Ovary (tissue), 7 donors: ENCODE measurements at regions not wholly inside any gene's neighbourhood (a gene's known extent, or its start where the extent isn't known, plus 50 kb on each side); places are given as distances from the start of the nearest gene placed in this dataset.

Source experiments
- DNase-seq, 5 donors: peaks; one replicate each; pipeline ENCODE4 v3.0.0-alpha.2; 2019 to 2020
- H3K27ac ChIP-seq, 2 donors: fragments of 200-600 bp; one replicate each; pipeline versions ENCODE4 v1.5.1 to v1.8.0; 2019 to 2022
- H3K27me3 ChIP-seq: fragments of 200-600 bp; one replicate; pipeline ENCODE4 v1.8.0; 2022
- H3K36me3 ChIP-seq: fragments of 200-600 bp; sonication (generic); one replicate; pipeline ENCODE4 v1.5.1; 2019
- H3K4me1 ChIP-seq: one replicate; pipeline ENCODE4 v1.8.1; 2013; ENCODE audit warnings: mild to moderate bottlenecking, moderate library complexity; ENCODE audit not compliant: insufficient read depth
- H3K4me3 ChIP-seq: fragments of 200-600 bp; sonication (generic); one replicate; pipeline ENCODE4 v1.5.1; 2017
- H3K9me3 ChIP-seq, 2 donors: fragments of 200-600 bp in 1 of 2; sonication (generic) in 1 of 2; one replicate each; pipeline versions ENCODE4 v1.5.1 to v1.8.1; 2013 to 2019; ENCODE audit warnings: mild to moderate bottlenecking in 1 of 2, moderate library complexity in 1 of 2
- EP300 ChIP-seq: sonication (generic); formaldehyde crosslinking; IDR thresholded peaks from one replicate; pipeline ENCODE4 v1.6.1; 2017; ENCODE audit warnings: antibody characterized with exemption
- POLR2A ChIP-seq: fragments of 450-650 bp; IDR thresholded peaks from one replicate; pipeline ENCODE4 v1.6.1; 2017; ENCODE audit warnings: antibody characterized with exemption, mild to moderate bottlenecking, moderate library complexity
- WGBS, 3 donors: extraction: QIAGEN DNeasy Blood & Tissue Kit in 1 of 3; methylation state at CpG; one replicate each; pipeline versions ENCODE4 v1.1.5 to v1.1.7; 2013 to 2017; 5-methylcytosine and 5-hydroxymethylcytosine counted together
- intact Hi-C, 4 donors: fragments of 100-400 bp; cut with DNase I; formaldehyde crosslinking; loops; one replicate each; pipeline versions ENCODE4 v1.11.0 to v1.15.1; 2022 to 2023
- TF ChIP-seq, protein P1 (sequence below), 3 donors: fragments of 450-650 bp in 2 of 3; fragments of 200-600 bp in 1 of 3; IDR thresholded peaks; one replicate each; pipeline versions ENCODE4 v1.5.1 to v1.8.0; 2016 to 2022; ENCODE audit warnings: antibody characterized with exemption in 3 of 3, mild to moderate bottlenecking in 1 of 3
- donor health status: DM: no; HTN: no; CAD: no; lungs with moderate emphysema.
- donor health status: DM: no; HTN: no; CAD: no.
- donor health status: Bipolar disorder and iron deficiency.
- donor health status: DM: no; HTN: no; CAD: no.
- donor health status: DM: yes; HTN: yes; CAD: no.

DNA sequence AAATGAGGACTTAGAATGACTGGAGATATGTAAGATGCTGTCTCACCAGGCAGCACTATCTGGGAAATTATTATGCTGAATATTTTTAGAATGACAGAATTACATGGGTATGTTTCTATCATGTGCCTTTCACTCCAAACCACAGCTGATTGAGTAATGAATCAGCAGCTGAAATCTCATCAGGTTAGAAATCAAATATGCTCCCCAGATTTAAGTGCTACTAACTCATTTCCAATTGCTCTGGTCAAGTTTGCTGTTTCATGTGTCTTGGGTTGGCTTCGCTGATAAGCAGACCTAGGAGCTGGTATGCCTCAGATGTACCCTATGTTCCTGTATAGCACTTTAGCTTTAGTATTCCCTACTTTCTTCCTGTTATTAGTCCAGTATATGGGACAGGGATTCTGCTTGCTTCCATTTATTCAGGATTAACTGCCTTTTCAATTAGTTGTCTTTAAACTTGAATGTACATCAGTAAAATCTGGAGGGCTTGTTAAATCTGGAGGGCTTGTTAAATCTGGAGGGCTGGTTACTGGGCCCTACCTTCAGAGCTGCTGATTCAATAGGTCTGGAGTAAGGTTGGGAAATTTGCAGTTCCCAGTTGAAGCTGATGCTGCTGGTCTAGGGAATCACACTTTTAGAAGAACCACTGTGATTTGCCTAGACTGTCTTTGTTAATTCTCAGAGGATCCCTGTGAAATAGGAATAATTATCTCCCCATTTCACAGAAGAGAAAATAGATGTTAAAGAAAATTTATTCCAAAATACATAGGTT is 172.9 kb downstream of the DKK1 start:
- Histone ChIP-seq H3K4me3 (no peak overlapping the region), H3K36me3 (no peaks in the 10 kb centered on the region), H3K27me3 (no peaks in the 10 kb centered on the region), H3K9me3 (no peaks in the 10 kb centered on the region), H3K4me1 (no peaks in the 10 kb centered on the region), H3K27ac (no peak overlapping the region)
- WGBS, 3 donors, result 89 to 94% (median 91%) methylated on average over 1 of the region's 1 CpG
- TF ChIP-seq POLR2A (no peak), EP300 (no peak)
- TF ChIP-seq, protein P1, sequence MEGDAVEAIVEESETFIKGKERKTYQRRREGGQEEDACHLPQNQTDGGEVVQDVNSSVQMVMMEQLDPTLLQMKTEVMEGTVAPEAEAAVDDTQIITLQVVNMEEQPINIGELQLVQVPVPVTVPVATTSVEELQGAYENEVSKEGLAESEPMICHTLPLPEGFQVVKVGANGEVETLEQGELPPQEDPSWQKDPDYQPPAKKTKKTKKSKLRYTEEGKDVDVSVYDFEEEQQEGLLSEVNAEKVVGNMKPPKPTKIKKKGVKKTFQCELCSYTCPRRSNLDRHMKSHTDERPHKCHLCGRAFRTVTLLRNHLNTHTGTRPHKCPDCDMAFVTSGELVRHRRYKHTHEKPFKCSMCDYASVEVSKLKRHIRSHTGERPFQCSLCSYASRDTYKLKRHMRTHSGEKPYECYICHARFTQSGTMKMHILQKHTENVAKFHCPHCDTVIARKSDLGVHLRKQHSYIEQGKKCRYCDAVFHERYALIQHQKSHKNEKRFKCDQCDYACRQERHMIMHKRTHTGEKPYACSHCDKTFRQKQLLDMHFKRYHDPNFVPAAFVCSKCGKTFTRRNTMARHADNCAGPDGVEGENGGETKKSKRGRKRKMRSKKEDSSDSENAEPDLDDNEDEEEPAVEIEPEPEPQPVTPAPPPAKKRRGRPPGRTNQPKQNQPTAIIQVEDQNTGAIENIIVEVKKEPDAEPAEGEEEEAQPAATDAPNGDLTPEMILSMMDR (IDR thresholded peaks at IDR 0.05), result no peak
- DNase-seq, result no peak
- intact Hi-C loops, result no loop called here

DNA sequence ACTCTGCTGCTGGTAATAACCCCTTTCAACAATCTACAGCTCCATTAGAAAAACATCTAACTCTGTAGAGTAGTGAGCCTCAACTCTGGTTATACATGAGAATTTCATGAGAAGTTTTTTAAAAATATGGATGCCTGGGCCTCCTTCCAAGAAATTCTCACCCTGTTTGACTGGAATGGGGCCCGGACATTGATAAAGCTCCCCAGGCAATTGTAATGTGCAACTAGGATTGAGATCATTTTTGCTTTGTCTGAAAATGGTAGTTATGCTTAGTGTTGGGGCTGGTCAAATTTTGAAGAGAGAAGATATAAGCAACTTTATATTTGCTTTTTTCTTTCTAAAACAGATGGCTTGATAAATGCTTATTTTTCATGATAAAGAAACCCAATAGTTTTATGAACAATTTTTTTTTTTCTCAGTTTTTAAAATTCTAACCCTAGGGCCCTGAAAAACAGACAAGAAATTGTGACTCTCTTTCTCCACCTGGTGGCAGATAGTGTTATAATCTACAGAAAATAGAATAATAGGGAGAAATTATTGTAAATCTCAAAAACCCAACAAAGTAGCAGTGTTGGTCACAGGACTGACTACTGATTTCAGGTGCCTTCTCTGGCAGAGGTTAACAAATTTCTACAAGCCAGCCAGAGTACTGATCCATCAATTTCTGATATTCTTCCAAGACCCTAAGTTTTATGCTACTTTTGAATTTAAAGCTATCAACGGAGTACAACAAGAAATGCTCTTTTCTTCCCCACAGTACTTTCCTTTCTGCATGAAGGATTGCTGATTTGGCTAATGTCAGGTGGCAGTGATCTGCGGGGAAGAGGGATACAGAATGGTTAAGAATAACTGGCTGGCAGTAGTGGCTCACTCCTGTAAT is 174.8 kb downstream of the DKK1 start:
- H3K4me1 ChIP-seq, result no peaks in the 10 kb centered on the region
- no peak for DNase-seq
- no peaks in the 10 kb centered on the region for H3K36me3 ChIP-seq
- 47 to 52% (median 49%) methylated on average over 3 of the region's 3 CpGs for WGBS, 3 donors
- intact Hi-C loops, result no loop called here
- no peak overlapping the region for H3K4me3 ChIP-seq
- TF ChIP-seq POLR2A, result no peak
- TF ChIP-seq, protein P1 (IDR thresholded peaks at IDR 0.05), result peak in 1 of 3 donors; percentile 20
- H3K27ac ChIP-seq, result no peak overlapping the region
- no peaks in the 10 kb centered on the region for H3K9me3 ChIP-seq
- no peaks in the 10 kb centered on the region for H3K27me3 ChIP-seq

DNA sequence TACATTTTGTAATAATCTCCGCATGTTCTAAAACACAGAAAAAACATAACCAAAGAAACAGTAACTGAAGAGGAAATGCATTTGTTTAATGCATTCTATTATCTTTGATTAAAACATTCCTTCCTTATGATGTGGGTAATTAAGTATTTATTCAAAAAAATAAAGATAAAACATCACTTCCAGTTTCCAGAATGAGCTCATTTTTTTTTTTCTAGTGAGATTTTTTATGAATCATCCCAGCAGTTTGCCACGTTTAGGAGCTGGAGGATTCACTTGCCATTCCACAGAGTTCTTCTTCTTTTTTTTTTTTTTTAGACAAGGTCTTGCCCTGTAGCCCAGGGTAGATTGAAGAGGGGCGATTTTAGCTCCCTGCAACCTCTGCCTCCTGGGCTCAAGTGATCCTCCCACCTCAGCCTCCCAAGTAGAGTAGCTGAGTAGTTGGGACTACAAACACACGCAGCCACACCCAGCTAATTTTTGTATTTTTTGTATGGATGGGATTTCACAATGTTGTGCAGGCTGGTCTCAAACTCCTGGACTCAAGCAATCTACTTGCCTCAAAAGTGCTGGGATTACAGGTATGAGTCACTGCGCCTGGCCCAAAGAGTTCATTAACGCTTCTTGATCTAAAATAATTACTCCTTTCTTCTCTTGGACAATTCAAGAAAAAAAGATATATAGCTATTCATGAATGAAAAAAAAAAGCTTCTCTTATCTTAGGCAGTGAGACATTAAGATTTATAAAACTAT is 177.3 kb downstream of the DKK1 start:
- 56 to 65% (median 63%) methylated on average over 6 of the region's 6 CpGs for WGBS, 3 donors
- H3K27ac ChIP-seq, result no peak overlapping the region

DNA sequence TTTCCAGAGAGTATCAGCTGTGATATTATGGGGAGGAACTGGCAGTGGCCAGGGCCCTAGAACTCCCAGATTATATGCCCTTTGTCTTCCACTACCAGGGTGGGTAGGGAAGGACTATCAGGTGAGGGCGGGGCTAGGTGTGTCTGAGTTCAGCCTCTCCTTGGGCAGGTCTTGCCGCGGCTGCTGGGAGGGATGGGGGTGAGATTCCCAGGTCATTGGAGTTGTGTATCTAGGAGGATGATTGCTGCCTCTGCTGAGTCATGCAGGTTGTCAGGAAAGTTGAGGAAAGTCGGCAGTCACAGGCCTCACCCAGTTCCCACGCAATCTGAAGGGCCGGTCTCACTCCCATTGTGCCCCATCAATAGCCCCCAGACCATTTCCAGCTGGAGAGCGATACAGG is 185.2 kb downstream of the DKK1 start:
- WGBS, 3 donors, result 85 to 91% (median 89%) methylated on average over 7 of the region's 7 CpGs

More for the DNA sequence above, 177.3 kb downstream of the DKK1 start:
- Histone ChIP-seq H3K9me3 (no peaks in the 10 kb centered on the region), H3K36me3 (no peaks in the 10 kb centered on the region), H3K4me3 (no peak overlapping the region), H3K4me1 (no peaks in the 10 kb centered on the region), H3K27me3 (no peaks in the 10 kb centered on the region)
- TF ChIP-seq, protein P1 (IDR thresholded peaks at IDR 0.05), result no peak
- TF ChIP-seq POLR2A, result no peak
- no peak for TF ChIP-seq EP300
- intact Hi-C loops, result no loop called here
- DNase-seq, result no peak

More for the DNA sequence above, 185.2 kb downstream of the DKK1 start:
- Histone ChIP-seq H3K4me3 (no peak overlapping the region), H3K27ac (no peak overlapping the region), H3K4me1 (no peaks in the 10 kb centered on the region), H3K9me3 (no peaks in the 10 kb centered on the region), H3K27me3 (no peaks in the 10 kb centered on the region), H3K36me3 (no peaks in the 10 kb centered on the region)
- DNase-seq, result no peak
- intact Hi-C loops, result no loop called here
- no peak for TF ChIP-seq POLR2A
- no peak for TF ChIP-seq EP300
- TF ChIP-seq, protein P1 (IDR thresholded peaks at IDR 0.05), result no peak
